Endothelial cell of umbilical vein (primary cell): ENCODE measurements at regions not wholly inside any gene's neighbourhood (a gene's known extent, or its start where the extent isn't known, plus 50 kb on each side); places are given as distances from the start of the nearest gene placed in this dataset.

Experiments
- BruUV-seq: library from RNA; stranded (reverse); fragments of 400-500 nt; replicated peaks from 2 replicates; lab custom pipeline; 2021; lab: Mats Ljungman, UMichigan
- CTCF ChIA-PET: fragments of 300-600, 350-600 bp; sonication (Branson Sonifier 250); formaldehyde crosslinking; loops from one replicate; lab custom pipeline; 2021; ENCODE audit warnings: antibody characterized with exemption, inconsistent platforms; lab: Charles Lee
- POLR2A ChIA-PET: fragments of 300-600, 350-600 bp; sonication (Branson Sonifier 250); formaldehyde crosslinking; loops from one replicate; lab custom pipeline; 2021; ENCODE audit warnings: antibody characterized with exemption, inconsistent platforms; lab: Charles Lee
- DNase-seq: peaks from one replicate; pipeline ENCODE4 v3.0.0-alpha.2; 2011; ENCODE audit warnings: low read depth, low spot score
- FAIRE-seq: peaks from 2 replicates; lab custom pipeline; 2011; peaks lifted over from hg19 to GRCh38; lab: Jason Lieb, UNC
- H2AFZ ChIP-seq: 2 replicates; pipeline ENCODE4 v1.6.0; 2012; ENCODE audit warnings: low read depth, low read length, control low read depth, inconsistent platforms
- H3K27ac ChIP-seq: 2 replicates; pipeline ENCODE4 v1.5.1; 2011; ENCODE audit warnings: low read depth, mild to moderate bottlenecking, control low read depth, low read length, moderate library complexity; ENCODE audit not compliant: insufficient read depth
- H3K27me3 ChIP-seq, 2 experiments: 2 replicates each; pipeline versions ENCODE4 v1.6.0 to v1.6.1; 2011; ENCODE audit warnings: low read length in 2 of 2, mixed read lengths in 1 of 2; ENCODE audit not compliant: control insufficient read depth in 2 of 2, insufficient read depth in 2 of 2
- H3K36me3 ChIP-seq, 2 experiments: 2 replicates in 1 of 2; 3 replicates in 1 of 2; pipeline ENCODE4 v1.5.1; 2011; ENCODE audit warnings: low read length in 2 of 2, mild to moderate bottlenecking in 1 of 2, moderate library complexity in 1 of 2; ENCODE audit not compliant: control insufficient read depth in 2 of 2, insufficient read depth in 2 of 2; ENCODE audit errors: extremely low read depth in 1 of 2
- H3K4me1 ChIP-seq: 3 replicates; pipeline ENCODE4 v1.5.1; 2011; ENCODE audit warnings: mild to moderate bottlenecking, low read length; ENCODE audit not compliant: control insufficient read depth, insufficient read depth; ENCODE audit errors: extremely low read depth
- H3K4me2 ChIP-seq: 2 replicates; pipeline ENCODE4 v1.6.1; 2011; ENCODE audit warnings: low read length, control low read depth, mixed read lengths; ENCODE audit not compliant: insufficient read depth
- H3K4me3 ChIP-seq, 3 experiments: fragments of 200-600 bp in 1 of 3; sonication (generic), shearing (Covaris generic) in 1 of 3; replicated peaks in 1 of 3; 2 replicates each; pipeline ENCODE4 v1.5.1; 2011 to 2016; ENCODE audit warnings: control low read depth in 3 of 3, low read length in 3 of 3, mild to moderate bottlenecking in 2 of 3, inconsistent platforms in 1 of 3, low read depth in 1 of 3, moderate library complexity in 1 of 3; ENCODE audit not compliant: insufficient read depth in 1 of 3
- H3K79me2 ChIP-seq: 2 replicates; pipeline ENCODE4 v1.6.0; 2012; ENCODE audit warnings: low read length, inconsistent platforms; ENCODE audit not compliant: control insufficient read depth, insufficient read depth
- H3K9ac ChIP-seq: replicated peaks from 2 replicates; pipeline ENCODE3; 2011; ENCODE audit warnings: low read length, control low read depth; ENCODE audit not compliant: insufficient read depth; ENCODE audit errors: extremely low read depth
- H3K9me1 ChIP-seq: replicated peaks from 3 replicates; pipeline ENCODE4 v1.6.0; 2011; ENCODE audit warnings: mild to moderate bottlenecking, low read length; ENCODE audit not compliant: control insufficient read depth, insufficient read depth; ENCODE audit errors: extremely low read depth
- H3K9me3 ChIP-seq: replicated peaks from 2 replicates; pipeline ENCODE4 v1.5.1; 2012; ENCODE audit warnings: low read length, inconsistent platforms; ENCODE audit not compliant: control insufficient read depth, insufficient read depth
- H4K20me1 ChIP-seq: replicated peaks from 2 replicates; pipeline ENCODE3; 2011; ENCODE audit warnings: mild to moderate bottlenecking, low read length; ENCODE audit not compliant: control insufficient read depth, insufficient read depth; ENCODE audit errors: extremely low read depth
- CTCF ChIP-seq, 2 donors: IDR thresholded peaks; 1 replicate in 1 of 2; 2 replicates in 1 of 2; pipeline ENCODE4 v1.5.1; 2011; ENCODE audit warnings: low read length in 2 of 2, mild to moderate bottlenecking in 2 of 2, moderate library complexity in 2 of 2, control low read depth in 1 of 2, inconsistent platforms in 1 of 2, low read depth in 1 of 2; ENCODE audit not compliant: insufficient read depth in 1 of 2; ENCODE audit errors: extremely low read depth in 1 of 2
- EZH2 ChIP-seq: IDR thresholded peaks from 2 replicates; pipeline ENCODE4 v1.6.1; 2012; ENCODE audit warnings: borderline replicate concordance, low read depth, mild to moderate bottlenecking, moderate library complexity, low read length, inconsistent platforms; ENCODE audit not compliant: severe bottlenecking
- FOS ChIP-seq: IDR thresholded peaks from 2 replicates; pipeline ENCODE4 v1.6.1; 2011; ENCODE audit warnings: mild to moderate bottlenecking, low read length, moderate library complexity, borderline replicate concordance; ENCODE audit not compliant: insufficient read depth
- GATA2 ChIP-seq: IDR thresholded peaks from 2 replicates; pipeline ENCODE4 v1.7.0; 2011; ENCODE audit warnings: low read depth, mild to moderate bottlenecking, moderate library complexity, mixed read lengths, low read length; ENCODE audit not compliant: insufficient read length, insufficient read depth
- JUN ChIP-seq: IDR thresholded peaks from 2 replicates; pipeline ENCODE4 v1.6.1; 2011; ENCODE audit warnings: borderline replicate concordance, low read depth; ENCODE audit not compliant: insufficient read length, insufficient read depth
- MYC ChIP-seq: IDR thresholded peaks from one replicate; pipeline ENCODE4 v1.6.1; 2011; ENCODE audit warnings: mild to moderate bottlenecking, low read depth, low read length
- POLR2A ChIP-seq: IDR thresholded peaks from 2 replicates; pipeline ENCODE4 v1.6.1; 2012; ENCODE audit warnings: low read depth, mild to moderate bottlenecking, control low read depth, low read length
- POLR2AphosphoS5 ChIP-seq: IDR thresholded peaks from 2 replicates; pipeline ENCODE4 v1.6.1; 2012; ENCODE audit warnings: low read depth, mild to moderate bottlenecking, control low read depth, low read length, moderate library complexity; ENCODE audit not compliant: insufficient read depth
- dilution Hi-C: fragments of 300-500 bp; cut with MboI; formaldehyde crosslinking; loops from one replicate; pipeline ENCODE4 v1.15.0; 2019; ENCODE audit warnings: low sequenced_read_pairs; ENCODE audit not compliant: extremely low pct_ligation_motif_present
- intact Hi-C: fragments of 100-400 bp; cut with micrococcal nuclease; formaldehyde crosslinking; loops from one replicate; pipeline ENCODE4 v1.10.0; 2022
- TF ChIP-seq, protein P1 (sequence below): IDR thresholded peaks from 2 replicates; pipeline ENCODE4 v1.6.1; 2011; ENCODE audit not compliant: insufficient read depth, insufficient read length

- intact Hi-C loops: no loop called here
- Histone ChIP-seq H3K4me1 (no peaks in the 10 kb centered on the region), H2AFZ (no peak overlapping the region), H3K9ac (no peak overlapping the region), H3K79me2 (no peaks in the 10 kb centered on the region), H3K36me3 (no peaks in the 10 kb centered on the region), H4K20me1 (no peaks in the 10 kb centered on the region), H3K27me3 (no peaks in the 10 kb centered on the region), H3K4me3 (no peak overlapping the region), H3K4me2 (no peak overlapping the region), H3K27ac (no peak overlapping the region), H3K9me3 (peaks cover 3% of the 10 kb centered on the region), H3K9me1 (no peaks in the 10 kb centered on the region)
- ChIA-PET CTCF (no interaction called here), POLR2A (no interaction called here)
- FAIRE-seq: no peak
- no peak for TF ChIP-seq FOS
- TF ChIP-seq, protein P1, sequence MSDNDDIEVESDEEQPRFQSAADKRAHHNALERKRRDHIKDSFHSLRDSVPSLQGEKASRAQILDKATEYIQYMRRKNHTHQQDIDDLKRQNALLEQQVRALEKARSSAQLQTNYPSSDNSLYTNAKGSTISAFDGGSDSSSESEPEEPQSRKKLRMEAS: no peak
- no peak for TF ChIP-seq JUN
- TF ChIP-seq MYC: no peak
- TF ChIP-seq EZH2: no peak
- TF ChIP-seq POLR2AphosphoS5: no peak
- no peak for TF ChIP-seq GATA2
- no peak for TF ChIP-seq POLR2A
- TF ChIP-seq CTCF (IDR thresholded peaks at IDR 0.05; ENCODE audit: extremely low read depth in 1 of 2, insufficient read depth in 1 of 2, low read depth in 1 of 2, low read length in 2 of 2): no peak
- no peak for DNase-seq
- BruUV-seq: no TSS peak
- dilution Hi-C loops: no loop called here
Observed at GRCh38 chr12:130216031-130216430, 53.8 kb downstream of the FZD10 start.
